Neural cell (in vitro differentiated cells): ENCODE measurements at regions not wholly inside any gene's neighbourhood (a gene's known extent, or its start where the extent isn't known, plus 50 kb on each side); places are given as distances from the start of the nearest gene placed in this dataset.

ENCODE experiments used
- H2AFZ ChIP-seq: fragments of 200-600, 300-800 bp; sonication (generic), shearing (Covaris generic); 2 replicates; pipeline ENCODE4 v1.6.0; 2014; ENCODE audit warnings: low read depth, mild to moderate bottlenecking, antibody characterized with exemption, low read length, moderate library complexity
- H3F3A ChIP-seq: fragments of 200-600 bp; shearing (Covaris generic); 2 replicates; pipeline ENCODE4 v1.6.1; 2016; ENCODE audit warnings: mild to moderate bottlenecking, moderate library complexity, mixed read lengths, antibody characterized with exemption, low read length; ENCODE audit not compliant: insufficient read depth, poor library complexity, severe bottlenecking
- H3K27ac ChIP-seq: fragments of 200-600, 300-800 bp; sonication (generic), shearing (Covaris generic); 2 replicates; pipeline ENCODE4 v1.5.1; 2014; ENCODE audit warnings: mild to moderate bottlenecking, low read length, moderate library complexity
- H3K27me3 ChIP-seq: fragments of 300-800, 200-600 bp; sonication (generic), shearing (Covaris generic); 2 replicates; pipeline ENCODE4 v1.6.0; 2014; ENCODE audit warnings: mild to moderate bottlenecking, low read depth, low read length, moderate library complexity; ENCODE audit not compliant: insufficient read depth
- H3K36me3 ChIP-seq: fragments of 300-800, 200-600 bp; sonication (generic), shearing (Covaris generic); 2 replicates; pipeline ENCODE4 v1.5.1; 2014; ENCODE audit warnings: mild to moderate bottlenecking, antibody characterized with exemption, low read length, moderate library complexity; ENCODE audit not compliant: insufficient read depth
- H3K4me2 ChIP-seq: fragments of 300-800, 200-600 bp; sonication (generic), shearing (Covaris generic); 2 replicates; pipeline ENCODE4 v1.6.0; 2014; ENCODE audit warnings: mild to moderate bottlenecking, low read length
- H3K4me3 ChIP-seq: fragments of 300-800, 200-600 bp; sonication (generic), shearing (Covaris generic); 2 replicates; pipeline ENCODE4 v1.5.1; 2014; ENCODE audit warnings: mild to moderate bottlenecking, low read length, moderate library complexity
- H3K79me2 ChIP-seq: fragments of 200-600 bp; shearing (Covaris generic); replicated peaks from 2 replicates; pipeline ENCODE4 v1.6.0; 2014; ENCODE audit warnings: mild to moderate bottlenecking, low read length, moderate library complexity; ENCODE audit not compliant: insufficient read depth
- H3K9ac ChIP-seq: fragments of 300-800, 200-600 bp; sonication (generic), shearing (Covaris generic); 2 replicates; pipeline ENCODE4 v1.6.1; 2016; ENCODE audit warnings: mild to moderate bottlenecking, low read length, mixed read lengths
- H3K9me2 ChIP-seq: fragments of 200-600 bp; shearing (Covaris generic); 2 replicates; pipeline ENCODE4 v1.6.1; 2016; ENCODE audit warnings: mild to moderate bottlenecking, low read length, mixed read lengths; ENCODE audit not compliant: insufficient read depth
- H3K9me3 ChIP-seq: fragments of 200-600, 300-800 bp; sonication (generic), shearing (Covaris generic); 2 replicates; pipeline ENCODE4 v1.6.1; 2016; ENCODE audit warnings: mild to moderate bottlenecking, mixed run types, low read length, moderate library complexity, mixed read lengths
- H4K20me1 ChIP-seq: fragments of 200-600 bp; shearing (Covaris generic); 2 replicates; pipeline ENCODE4 v1.6.1; 2016; ENCODE audit warnings: mild to moderate bottlenecking, mixed run types; ENCODE audit not compliant: insufficient read depth
- EP300 ChIP-seq: fragments of 450-650 bp; conservative IDR thresholded peaks from 2 replicates; pipeline ENCODE4 v1.6.1; 2014; ENCODE audit warnings: antibody characterized with exemption, mild to moderate bottlenecking, moderate library complexity; ENCODE audit not compliant: poor library complexity, severe bottlenecking
- EZH2 ChIP-seq: fragments of 200-600, 300-800 bp; shearing (Covaris generic), sonication (generic); IDR thresholded peaks from 2 replicates; pipeline ENCODE4 v1.6.1; 2014; ENCODE audit warnings: antibody characterized with exemption, low read length, borderline replicate concordance, mild to moderate bottlenecking; ENCODE audit not compliant: insufficient read depth, poor library complexity, severe bottlenecking
- MXI1 ChIP-seq: fragments of 450-650 bp; conservative IDR thresholded peaks from 2 replicates; pipeline ENCODE4 v1.6.1; 2014; ENCODE audit warnings: antibody characterized with exemption, mild to moderate bottlenecking; ENCODE audit not compliant: poor library complexity, severe bottlenecking
- POLR2AphosphoS5 ChIP-seq: IDR thresholded peaks from 2 replicates; pipeline ENCODE4 v1.6.1; 2012
- RAD21 ChIP-seq: fragments of 450-650 bp; conservative IDR thresholded peaks from 2 replicates; pipeline ENCODE4 v1.6.1; 2014; ENCODE audit warnings: antibody characterized with exemption, mild to moderate bottlenecking, moderate library complexity
- SMC3 ChIP-seq: fragments of 450-650 bp; conservative IDR thresholded peaks from 2 replicates; pipeline ENCODE4 v1.6.1; 2014; ENCODE audit warnings: antibody characterized with exemption, mild to moderate bottlenecking, moderate library complexity; ENCODE audit not compliant: poor library complexity
- TAF1 ChIP-seq: IDR thresholded peaks from 2 replicates; pipeline ENCODE4 v1.6.1; 2012; ENCODE audit warnings: low read depth
- TF ChIP-seq, protein P1 (sequence below): fragments of 450-650 bp; IDR thresholded peaks from 2 replicates; pipeline ENCODE4 v1.5.1; 2014; ENCODE audit warnings: antibody characterized with exemption, mild to moderate bottlenecking, moderate library complexity; ENCODE audit not compliant: poor library complexity, severe bottlenecking
- TF ChIP-seq, protein P2 (sequence below): IDR thresholded peaks from 2 replicates; pipeline ENCODE4 v1.6.1; 2012; ENCODE audit warnings: borderline replicate concordance

DNA sequence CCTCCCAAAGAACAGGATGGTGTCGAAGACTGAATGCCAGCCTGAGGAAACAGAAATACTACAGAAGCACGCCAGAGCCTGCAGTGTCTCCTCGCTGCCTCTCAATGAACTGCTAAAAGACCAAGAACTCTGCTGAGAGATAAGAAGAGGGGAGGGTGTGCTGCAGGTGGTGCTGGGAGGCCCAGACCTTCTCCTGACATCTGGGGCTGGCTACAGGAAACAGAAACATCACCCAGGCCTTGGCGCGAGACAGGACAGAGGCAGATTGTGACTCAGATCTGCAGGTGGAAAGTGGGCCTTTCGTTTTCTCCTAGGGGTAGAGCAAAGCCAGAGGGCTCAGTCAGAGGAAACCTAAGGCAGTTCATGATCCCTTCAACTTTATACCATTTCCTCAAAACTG, 250.3 kb upstream of the TCF4 start:
- no peaks in the 10 kb centered on the region for H3K27me3 ChIP-seq
- H3K27ac ChIP-seq: no peak overlapping the region
- H3K9ac ChIP-seq: no peak overlapping the region
- H3K9me3 ChIP-seq: no peaks in the 10 kb centered on the region
- no peaks in the 10 kb centered on the region for H3K79me2 ChIP-seq
- TF ChIP-seq, protein P1, sequence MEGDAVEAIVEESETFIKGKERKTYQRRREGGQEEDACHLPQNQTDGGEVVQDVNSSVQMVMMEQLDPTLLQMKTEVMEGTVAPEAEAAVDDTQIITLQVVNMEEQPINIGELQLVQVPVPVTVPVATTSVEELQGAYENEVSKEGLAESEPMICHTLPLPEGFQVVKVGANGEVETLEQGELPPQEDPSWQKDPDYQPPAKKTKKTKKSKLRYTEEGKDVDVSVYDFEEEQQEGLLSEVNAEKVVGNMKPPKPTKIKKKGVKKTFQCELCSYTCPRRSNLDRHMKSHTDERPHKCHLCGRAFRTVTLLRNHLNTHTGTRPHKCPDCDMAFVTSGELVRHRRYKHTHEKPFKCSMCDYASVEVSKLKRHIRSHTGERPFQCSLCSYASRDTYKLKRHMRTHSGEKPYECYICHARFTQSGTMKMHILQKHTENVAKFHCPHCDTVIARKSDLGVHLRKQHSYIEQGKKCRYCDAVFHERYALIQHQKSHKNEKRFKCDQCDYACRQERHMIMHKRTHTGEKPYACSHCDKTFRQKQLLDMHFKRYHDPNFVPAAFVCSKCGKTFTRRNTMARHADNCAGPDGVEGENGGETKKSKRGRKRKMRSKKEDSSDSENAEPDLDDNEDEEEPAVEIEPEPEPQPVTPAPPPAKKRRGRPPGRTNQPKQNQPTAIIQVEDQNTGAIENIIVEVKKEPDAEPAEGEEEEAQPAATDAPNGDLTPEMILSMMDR: no peak
- TF ChIP-seq, protein P2, sequence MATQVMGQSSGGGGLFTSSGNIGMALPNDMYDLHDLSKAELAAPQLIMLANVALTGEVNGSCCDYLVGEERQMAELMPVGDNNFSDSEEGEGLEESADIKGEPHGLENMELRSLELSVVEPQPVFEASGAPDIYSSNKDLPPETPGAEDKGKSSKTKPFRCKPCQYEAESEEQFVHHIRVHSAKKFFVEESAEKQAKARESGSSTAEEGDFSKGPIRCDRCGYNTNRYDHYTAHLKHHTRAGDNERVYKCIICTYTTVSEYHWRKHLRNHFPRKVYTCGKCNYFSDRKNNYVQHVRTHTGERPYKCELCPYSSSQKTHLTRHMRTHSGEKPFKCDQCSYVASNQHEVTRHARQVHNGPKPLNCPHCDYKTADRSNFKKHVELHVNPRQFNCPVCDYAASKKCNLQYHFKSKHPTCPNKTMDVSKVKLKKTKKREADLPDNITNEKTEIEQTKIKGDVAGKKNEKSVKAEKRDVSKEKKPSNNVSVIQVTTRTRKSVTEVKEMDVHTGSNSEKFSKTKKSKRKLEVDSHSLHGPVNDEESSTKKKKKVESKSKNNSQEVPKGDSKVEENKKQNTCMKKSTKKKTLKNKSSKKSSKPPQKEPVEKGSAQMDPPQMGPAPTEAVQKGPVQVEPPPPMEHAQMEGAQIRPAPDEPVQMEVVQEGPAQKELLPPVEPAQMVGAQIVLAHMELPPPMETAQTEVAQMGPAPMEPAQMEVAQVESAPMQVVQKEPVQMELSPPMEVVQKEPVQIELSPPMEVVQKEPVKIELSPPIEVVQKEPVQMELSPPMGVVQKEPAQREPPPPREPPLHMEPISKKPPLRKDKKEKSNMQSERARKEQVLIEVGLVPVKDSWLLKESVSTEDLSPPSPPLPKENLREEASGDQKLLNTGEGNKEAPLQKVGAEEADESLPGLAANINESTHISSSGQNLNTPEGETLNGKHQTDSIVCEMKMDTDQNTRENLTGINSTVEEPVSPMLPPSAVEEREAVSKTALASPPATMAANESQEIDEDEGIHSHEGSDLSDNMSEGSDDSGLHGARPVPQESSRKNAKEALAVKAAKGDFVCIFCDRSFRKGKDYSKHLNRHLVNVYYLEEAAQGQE: no peak
- TF ChIP-seq POLR2AphosphoS5 (no peak), MXI1 (no peak), EZH2 (no peak), TAF1 (no peak), RAD21 (no peak), EP300 (no peak), SMC3 (no peak)
- H3K36me3 ChIP-seq: no peaks in the 10 kb centered on the region
- no peak overlapping the region for H2AFZ ChIP-seq
- H4K20me1 ChIP-seq: no peaks in the 10 kb centered on the region
- H3K4me2 ChIP-seq: no peak overlapping the region
- no peak overlapping the region for H3K4me3 ChIP-seq
- no peaks in the 10 kb centered on the region for H3F3A ChIP-seq
- H3K9me2 ChIP-seq: no peaks in the 10 kb centered on the region

DNA sequence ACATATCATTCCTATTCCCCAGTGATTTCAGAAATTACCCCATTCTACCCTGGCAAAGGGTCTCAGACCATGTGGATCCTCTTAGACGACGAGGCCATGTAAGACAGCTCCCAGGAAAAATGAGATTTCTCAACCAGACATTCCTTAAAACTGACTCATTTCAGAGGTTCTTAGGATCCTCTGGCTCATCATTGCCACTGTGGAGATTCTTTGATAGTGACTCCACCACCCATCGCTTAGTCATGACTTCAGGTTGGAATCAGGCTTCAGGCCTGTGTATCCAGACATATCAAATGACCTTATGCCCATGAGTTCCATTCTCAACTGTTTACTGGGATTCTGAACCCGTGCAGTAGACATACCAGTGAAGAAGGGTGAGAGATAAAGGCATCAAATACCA, 245.6 kb upstream of the TCF4 start:
- Histone ChIP-seq H2AFZ (no peak overlapping the region), H3K79me2 (no peaks in the 10 kb centered on the region), H3K4me2 (no peak overlapping the region), H3K9ac (no peak overlapping the region), H4K20me1 (no peaks in the 10 kb centered on the region), H3K27me3 (no peaks in the 10 kb centered on the region), H3K9me3 (no peaks in the 10 kb centered on the region), H3F3A (no peaks in the 10 kb centered on the region), H3K4me3 (no peak overlapping the region), H3K36me3 (no peaks in the 10 kb centered on the region), H3K27ac (no peak overlapping the region), H3K9me2 (no peaks in the 10 kb centered on the region)
- no peak for TF ChIP-seq RAD21
- no peak for TF ChIP-seq POLR2AphosphoS5
- TF ChIP-seq EP300: no peak
- no peak for TF ChIP-seq SMC3
- TF ChIP-seq EZH2: no peak
- no peak for TF ChIP-seq TAF1
- TF ChIP-seq, protein P1: no peak
- TF ChIP-seq, protein P2: no peak
- TF ChIP-seq MXI1: no peak
